Muscle of leg (tissue), 3 donors: ENCODE measurements at regions not wholly inside any gene's neighbourhood (a gene's known extent, or its start where the extent isn't known, plus 50 kb on each side); places are given as distances from the start of the nearest gene placed in this dataset.
A peak's percentile ranks its signal among the peaks of the same experiment; 100 is the strongest.

Experiments
- DNase-seq: peaks from one replicate; pipeline ENCODE4 v3.0.0; 2013
- H3K27ac ChIP-seq: one replicate; pipeline ENCODE4 v1.5.1; 2013; ENCODE audit warnings: mild to moderate bottlenecking, low read length, control low read depth
- H3K27me3 ChIP-seq: one replicate; pipeline ENCODE4 v1.6.1; 2013; ENCODE audit warnings: low read length; ENCODE audit not compliant: control insufficient read depth, insufficient read depth
- H3K36me3 ChIP-seq: one replicate; pipeline ENCODE4 v1.6.1; 2013; ENCODE audit warnings: low read length; ENCODE audit not compliant: control insufficient read depth, insufficient read depth
- H3K4me1 ChIP-seq: one replicate; pipeline ENCODE4 v1.6.1; 2013; ENCODE audit warnings: low read length; ENCODE audit not compliant: control insufficient read depth, insufficient read depth
- H3K4me3 ChIP-seq: one replicate; pipeline ENCODE4 v1.5.1; 2013; ENCODE audit warnings: low read length, control low read depth
- H3K9me3 ChIP-seq: replicated peaks from 2 replicates; pipeline ENCODE4 v1.6.1; 2013; ENCODE audit warnings: low read depth, low read length; ENCODE audit not compliant: control insufficient read depth
- WGBS: methylation state at CpG from one replicate; pipeline ENCODE4 v1.1.5; 2013; ENCODE audit warnings: missing lambda C conversion rate; ENCODE audit not compliant: insufficient coverage; 5-methylcytosine and 5-hydroxymethylcytosine counted together

DNA sequence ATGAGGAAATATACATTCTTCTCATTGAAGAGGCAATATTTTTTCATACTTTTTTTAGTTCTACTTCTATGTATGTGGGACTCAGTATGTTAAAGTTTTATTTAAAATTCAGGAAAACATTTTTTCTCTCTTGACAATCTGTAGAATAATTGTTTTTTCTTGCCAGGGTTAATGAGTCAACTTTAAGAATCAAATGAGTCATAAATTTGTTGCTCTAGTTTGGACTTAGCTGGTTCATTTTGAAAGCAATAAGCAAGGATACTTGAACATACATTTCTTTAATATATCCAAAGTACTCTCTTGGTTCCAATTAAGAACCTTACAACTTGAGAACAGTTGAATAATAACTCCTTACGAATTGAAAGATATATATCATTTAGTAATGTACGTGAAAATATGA lies 1145.3 kb upstream of the B3GALT2 start:
- WGBS: no CpG with 5 or more reads among the region's 2 CpGs
- H3K9me3 ChIP-seq: no peaks in the 10 kb centered on the region

GRCh38 chr1:194322751-194323150 lies 1136.3 kb upstream of the B3GALT2 start:
- DNase-seq: no peak
- Histone ChIP-seq H3K9me3 (no peaks in the 10 kb centered on the region), H3K4me3 (no peak overlapping the region), H3K4me1 (no peaks in the 10 kb centered on the region), H3K27ac (no peak overlapping the region), H3K27me3 (no peaks in the 10 kb centered on the region), H3K36me3 (no peaks in the 10 kb centered on the region)
- 74% methylated on average over 2 of the region's 4 CpGs for WGBS

More for the DNA sequence above, 1145.3 kb upstream of the B3GALT2 start:
- Histone ChIP-seq H3K27me3 (no peaks in the 10 kb centered on the region), H3K4me1 (no peaks in the 10 kb centered on the region), H3K4me3 (no peak overlapping the region), H3K36me3 (no peaks in the 10 kb centered on the region), H3K27ac (no peak overlapping the region)
- no peak for DNase-seq

GRCh38 chr1:194318790-194319280 lies 1132.4 kb upstream of the B3GALT2 start:
- WGBS: no CpG with 5 or more reads among the region's 1 CpG
- no peaks in the 10 kb centered on the region for H3K9me3 ChIP-seq
- no peak for DNase-seq
- no peaks in the 10 kb centered on the region for H3K36me3 ChIP-seq
- no peak overlapping the region for H3K27ac ChIP-seq
- no peak overlapping the region for H3K4me3 ChIP-seq
- H3K4me1 ChIP-seq: no peaks in the 10 kb centered on the region
- H3K27me3 ChIP-seq: no peaks in the 10 kb centered on the region

- H3K36me3 ChIP-seq: no peaks in the 10 kb centered on the region
- H3K27me3 ChIP-seq: no peaks in the 10 kb centered on the region
- no peaks in the 10 kb centered on the region for H3K9me3 ChIP-seq
- H3K4me1 ChIP-seq: no peaks in the 10 kb centered on the region
- no peak for DNase-seq
- no CpG with 5 or more reads among the region's 2 CpGs for WGBS
- no peak overlapping the region for H3K4me3 ChIP-seq
- H3K27ac ChIP-seq: no peak overlapping the region
These were observed 1123.3 kb upstream of the B3GALT2 start for GRCh38 chr1:194309697-194310096.

DNA sequence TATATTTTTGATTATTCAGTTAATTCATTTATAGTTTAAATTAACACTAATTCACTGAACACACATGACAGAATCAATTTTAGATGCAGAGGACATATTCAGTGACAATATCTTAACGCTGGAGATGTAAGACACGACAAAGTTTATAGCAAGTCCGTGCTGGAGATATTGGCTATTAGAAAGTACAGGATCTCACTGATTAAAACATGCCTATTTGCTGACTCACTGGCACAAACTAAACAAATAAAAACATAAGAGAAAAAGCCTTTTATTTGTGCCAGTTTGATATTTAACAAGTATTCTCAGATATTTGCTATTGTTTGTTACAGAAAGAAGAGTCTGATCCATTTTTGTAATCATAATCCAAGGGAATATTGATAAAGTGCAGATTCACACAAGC lies 1122.9 kb upstream of the B3GALT2 start:
- Histone ChIP-seq H3K27me3 (no peaks in the 10 kb centered on the region), H3K36me3 (no peaks in the 10 kb centered on the region), H3K9me3 (no peaks in the 10 kb centered on the region), H3K4me1 (no peaks in the 10 kb centered on the region), H3K4me3 (no peak overlapping the region), H3K27ac (no peak overlapping the region)
- WGBS: no CpG with 5 or more reads among the region's 3 CpGs
- DNase-seq: no peak

- Histone ChIP-seq H3K36me3 (no peaks in the 10 kb centered on the region), H3K4me3 (no peak overlapping the region), H3K4me1 (no peaks in the 10 kb centered on the region), H3K27ac (no peak overlapping the region), H3K27me3 (no peaks in the 10 kb centered on the region), H3K9me3 (no peaks in the 10 kb centered on the region)
- DNase-seq: no peak
- 50% methylated on average over 2 of the region's 4 CpGs for WGBS
These were observed 1114.4 kb upstream of the B3GALT2 start for GRCh38 chr1:194300776-194301175.

DNA sequence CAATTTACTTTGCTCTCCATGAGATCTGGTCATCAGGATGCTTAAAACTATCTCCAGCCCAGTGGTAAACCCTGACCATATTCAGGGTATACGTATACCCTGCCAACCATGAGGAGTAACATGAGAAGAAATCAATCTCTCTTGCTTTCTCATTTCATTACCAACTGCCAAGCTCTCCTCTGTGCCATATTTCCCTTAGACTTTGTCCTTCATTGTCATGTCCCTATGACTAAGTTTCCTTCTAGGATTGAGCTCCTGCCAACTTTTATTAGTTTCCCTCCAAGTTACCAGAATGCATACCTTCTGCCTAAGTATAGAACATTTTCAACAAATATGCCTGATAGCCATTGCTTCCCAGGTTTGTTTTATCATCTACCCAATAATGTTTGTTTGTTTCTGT lies 1113.9 kb upstream of the B3GALT2 start:
- WGBS: 82% methylated on average over 1 of the region's 1 CpG
- Histone ChIP-seq H3K27ac (no peak overlapping the region), H3K4me1 (no peaks in the 10 kb centered on the region), H3K4me3 (no peak overlapping the region), H3K9me3 (no peaks in the 10 kb centered on the region), H3K27me3 (no peaks in the 10 kb centered on the region), H3K36me3 (no peaks in the 10 kb centered on the region)
- no peak for DNase-seq

GRCh38 chr1:194298007-194298598 lies 1111.7 kb upstream of the B3GALT2 start:
- WGBS: no CpG with 5 or more reads among the region's 1 CpG

GRCh38 chr1:194297094-194297493 lies 1110.7 kb upstream of the B3GALT2 start:
- H3K27me3 ChIP-seq: no peaks in the 10 kb centered on the region
- H3K4me3 ChIP-seq: no peak overlapping the region
- DNase-seq: no peak
- H3K9me3 ChIP-seq: no peaks in the 10 kb centered on the region
- H3K4me1 ChIP-seq: no peaks in the 10 kb centered on the region
- H3K36me3 ChIP-seq: no peaks in the 10 kb centered on the region
- no CpG with 5 or more reads among the region's 2 CpGs for WGBS
- H3K27ac ChIP-seq: no peak overlapping the region

More at GRCh38 chr1:194298007-194298598, 1111.7 kb upstream of the B3GALT2 start:
- H3K4me1 ChIP-seq: no peaks in the 10 kb centered on the region
- no peaks in the 10 kb centered on the region for H3K9me3 ChIP-seq
- H3K4me3 ChIP-seq: no peak overlapping the region
- DNase-seq: no peak
- H3K27me3 ChIP-seq: no peaks in the 10 kb centered on the region
- no peak overlapping the region for H3K27ac ChIP-seq
- no peaks in the 10 kb centered on the region for H3K36me3 ChIP-seq

- no peaks in the 10 kb centered on the region for H3K36me3 ChIP-seq
- no peaks in the 10 kb centered on the region for H3K9me3 ChIP-seq
- no peaks in the 10 kb centered on the region for H3K4me1 ChIP-seq
- H3K4me3 ChIP-seq: no peak overlapping the region
- no peaks in the 10 kb centered on the region for H3K27me3 ChIP-seq
- no CpG with 5 or more reads among the region's 2 CpGs for WGBS
- DNase-seq: no peak
- no peak overlapping the region for H3K27ac ChIP-seq
These were observed 1109.8 kb upstream of the B3GALT2 start for GRCh38 chr1:194296201-194296600.

- DNase-seq: peak; percentile 7
- Histone ChIP-seq H3K4me3 (no peak overlapping the region), H3K27ac (no peak overlapping the region), H3K27me3 (no peaks in the 10 kb centered on the region), H3K9me3 (no peaks in the 10 kb centered on the region), H3K4me1 (no peaks in the 10 kb centered on the region), H3K36me3 (no peaks in the 10 kb centered on the region)
- WGBS: no CpG with 5 or more reads among the region's 1 CpG
These were observed 1109.3 kb upstream of the B3GALT2 start for GRCh38 chr1:194295685-194296084.
